GM23338 (cell line): ENCODE measurements at regions not wholly inside any gene's neighbourhood (a gene's known extent, or its start where the extent isn't known, plus 50 kb on each side); places are given as distances from the start of the nearest gene placed in this dataset.

Source experiments
- ATAC-seq: fragments of 200-7000 bp; cut with Tn5 transposase; 3 replicates; pipeline ENCODE4 v1.9.1; 2020
- DNase-seq: peaks from one replicate; pipeline ENCODE4 v3.0.0-alpha.2; 2015; ENCODE audit warnings: low spot score
- H2AFZ ChIP-seq: fragments of 200-600 bp; sonication (generic); 2 replicates; pipeline ENCODE4 v1.8.0; 2016; ENCODE audit warnings: antibody characterized with exemption, mild to moderate bottlenecking, moderate library complexity
- H3F3A ChIP-seq: fragments of 200-600 bp; sonication (generic); replicated peaks from 2 replicates; pipeline ENCODE4 v1.8.0; 2017; ENCODE audit warnings: antibody characterized with exemption, mixed run types, low read depth
- H3K27ac ChIP-seq: fragments of 200-600 bp; sonication (generic); 2 replicates; pipeline ENCODE4 v1.6.1; 2016; ENCODE audit warnings: low read depth
- H3K27me3 ChIP-seq: fragments of 200-600 bp; sonication (generic); 2 replicates; pipeline ENCODE4 v1.8.0; 2016; ENCODE audit warnings: mild to moderate bottlenecking, mixed run types, moderate library complexity; ENCODE audit not compliant: insufficient read depth
- H3K36me3 ChIP-seq: fragments of 200-600 bp; sonication (generic); 2 replicates; pipeline ENCODE4 v1.8.0; 2016; ENCODE audit warnings: mild to moderate bottlenecking; ENCODE audit not compliant: insufficient read depth
- H3K4me1 ChIP-seq: fragments of 200-600 bp; sonication (generic); 2 replicates; pipeline ENCODE4 v1.8.0; 2016; ENCODE audit warnings: mild to moderate bottlenecking, moderate library complexity; ENCODE audit not compliant: insufficient read depth
- H3K4me2 ChIP-seq: fragments of 200-600 bp; sonication (generic); 2 replicates; pipeline ENCODE4 v1.7.1; 2017; ENCODE audit warnings: mixed run types
- H3K4me3 ChIP-seq: fragments of 200-600 bp; sonication (generic); 2 replicates; pipeline ENCODE4 v1.6.1; 2016; ENCODE audit warnings: mixed run types
- H3K79me2 ChIP-seq: fragments of 200-600 bp; sonication (generic); replicated peaks from 2 replicates; pipeline ENCODE4 v1.8.0; 2017; ENCODE audit warnings: mild to moderate bottlenecking; ENCODE audit not compliant: insufficient read depth
- H3K9me2 ChIP-seq: fragments of 200-600 bp; sonication (generic); 2 replicates; pipeline ENCODE4 v1.8.0; 2017; ENCODE audit not compliant: insufficient read depth
- H4K20me1 ChIP-seq: fragments of 200-600 bp; sonication (generic); replicated peaks from 2 replicates; pipeline ENCODE4 v1.8.0; 2017; ENCODE audit warnings: mild to moderate bottlenecking; ENCODE audit not compliant: insufficient read depth
- H3K27ac Mint-ChIP-seq: 2 replicates; pipeline ENCODE4 v1.8.0; 2020; ENCODE audit warnings: inconsistent platforms, mild to moderate bottlenecking, moderate library complexity, mixed read lengths
- H3K27me3 Mint-ChIP-seq: 3 replicates; pipeline ENCODE4 v1.8.0; 2022; ENCODE audit warnings: low read depth, mild to moderate bottlenecking, moderate library complexity, mixed read lengths, inconsistent platforms; ENCODE audit not compliant: insufficient read depth, poor library complexity
- H3K36me3 Mint-ChIP-seq: 3 replicates; pipeline ENCODE4 v1.8.0; 2021; ENCODE audit warnings: low read depth, mild to moderate bottlenecking, inconsistent platforms, moderate library complexity, mixed read lengths
- H3K4me1 Mint-ChIP-seq: 3 replicates; pipeline ENCODE4 v1.8.0; 2020; ENCODE audit warnings: mild to moderate bottlenecking, inconsistent platforms, mixed read lengths
- H3K4me3 Mint-ChIP-seq: 3 replicates; pipeline ENCODE4 v1.8.0; 2021; ENCODE audit warnings: moderate library complexity, mild to moderate bottlenecking, inconsistent platforms, mixed read lengths
- H3K9me3 Mint-ChIP-seq: 3 replicates; pipeline ENCODE4 v1.8.0; 2020; ENCODE audit warnings: moderate library complexity, mild to moderate bottlenecking, inconsistent platforms, mixed read lengths
- CREB1 ChIP-seq: fragments of 250-450 bp; sonication (Bioruptor Pico); IDR thresholded peaks from 2 replicates; pipeline ENCODE4 v1.5.0; 2020; ENCODE audit warnings: low read depth, mild to moderate bottlenecking, moderate library complexity
- CTCF ChIP-seq, 2 experiments: fragments of 200-600 bp in 1 of 2; sonication (generic) in 1 of 2; conservative IDR thresholded peaks; 2 replicates each; pipeline versions ENCODE4 v1.5.1 to v1.6.1; 2016 to 2017; ENCODE audit warnings: antibody characterized with exemption in 2 of 2, low read depth in 2 of 2, mild to moderate bottlenecking in 2 of 2, moderate library complexity in 1 of 2
- ETS1 ChIP-seq: IDR thresholded peaks from 2 replicates; pipeline ENCODE4 v1.6.1; 2016; ENCODE audit warnings: antibody characterized with exemption
- EZH2 ChIP-seq: fragments of 200-600 bp; sonication (generic); IDR thresholded peaks from one replicate; pipeline ENCODE4 v1.8.0; 2017; ENCODE audit warnings: antibody characterized with exemption, mild to moderate bottlenecking, low read depth; ENCODE audit not compliant: unreplicated experiment
- EZH2phosphoT487 ChIP-seq: fragments of 200-600 bp; sonication (generic); IDR thresholded peaks from one replicate; pipeline ENCODE4 v1.8.1; 2018; ENCODE audit warnings: antibody characterized with exemption; ENCODE audit not compliant: unreplicated experiment
- JUNB ChIP-seq: IDR thresholded peaks from one replicate; pipeline ENCODE4 v1.6.1; 2016; ENCODE audit warnings: antibody characterized with exemption; ENCODE audit not compliant: unreplicated experiment
- NANOG ChIP-seq: IDR thresholded peaks from 2 replicates; pipeline ENCODE4 v1.6.1; 2016; ENCODE audit warnings: antibody characterized with exemption, borderline replicate concordance
- POLR2AphosphoS5 ChIP-seq: IDR thresholded peaks from 2 replicates; pipeline ENCODE4 v1.6.1; 2016; ENCODE audit warnings: antibody characterized with exemption, low read depth
- REST ChIP-seq: IDR thresholded peaks from one replicate; pipeline ENCODE4 v1.6.1; 2018; ENCODE audit warnings: antibody characterized with exemption; ENCODE audit not compliant: unreplicated experiment
- STAT1 ChIP-seq: IDR thresholded peaks from one replicate; pipeline ENCODE4 v1.6.1; 2016; ENCODE audit warnings: antibody characterized with exemption; ENCODE audit not compliant: unreplicated experiment
- ZNF114 ChIP-seq: fragments of 250-450 bp; sonication (Bioruptor Pico); IDR thresholded peaks from 2 replicates; pipeline ENCODE4 v1.5.0; 2020; ENCODE audit warnings: mild to moderate bottlenecking, moderate library complexity
- ZNF331 ChIP-seq: fragments of 250-450 bp; sonication (Bioruptor Pico); IDR thresholded peaks from 2 replicates; pipeline ENCODE4 v1.5.0; 2020; ENCODE audit warnings: low read depth, mild to moderate bottlenecking, moderate library complexity
- ZNF462 ChIP-seq: fragments of 250-450 bp; sonication (Bioruptor Pico); IDR thresholded peaks from 2 replicates; pipeline ENCODE4 v1.5.0; 2020; ENCODE audit warnings: mild to moderate bottlenecking, moderate library complexity

- H2AFZ ChIP-seq: no peak overlapping the region
- TF ChIP-seq POLR2AphosphoS5: no peak
- no peak for TF ChIP-seq STAT1
- no peak for TF ChIP-seq ETS1
- no peak for TF ChIP-seq CREB1 (CRISPR knock-in tag)
- TF ChIP-seq CTCF (conservative IDR thresholded peaks at IDR 0.05; ENCODE audit: low read depth in 2 of 2): no peak
- no peak for TF ChIP-seq EZH2
- no peak for TF ChIP-seq JUNB
- TF ChIP-seq ZNF114 (CRISPR knock-in tag): no peak
- TF ChIP-seq ZNF331 (CRISPR knock-in tag): no peak
- no peak for TF ChIP-seq ZNF462 (CRISPR knock-in tag)
- no peak for TF ChIP-seq REST
- TF ChIP-seq NANOG: no peak
- no peak for TF ChIP-seq EZH2phosphoT487
- peaks cover 50% of the 10 kb centered on the region for H3K4me1 ChIP-seq
- no peak overlapping the region for H3K4me2 ChIP-seq
- H3K79me2 ChIP-seq: peaks cover 80% of the 10 kb centered on the region
- H3F3A ChIP-seq: no peaks in the 10 kb centered on the region
- no peaks in the 10 kb centered on the region for H3K9me2 ChIP-seq
- H3K4me3 Mint-ChIP-seq: no peak overlapping the region
- H4K20me1 ChIP-seq: no peaks in the 10 kb centered on the region
- H3K4me1 Mint-ChIP-seq: peaks cover 52% of the 10 kb centered on the region
- ATAC-seq (no peak), DNase-seq (no peak)
- H3K27ac ChIP-seq: no peak overlapping the region
- H3K27me3 Mint-ChIP-seq: peaks cover 7% of the 10 kb centered on the region
- H3K36me3 Mint-ChIP-seq: peaks cover 16% of the 10 kb centered on the region
- no peaks in the 10 kb centered on the region for H3K27me3 ChIP-seq
- no peaks in the 10 kb centered on the region for H3K9me3 Mint-ChIP-seq
- H3K36me3 ChIP-seq: 0 out of 2 replicates have a peak, but pooled peaks cover 3% of the 10 kb centered on the region
- no peak overlapping the region for H3K4me3 ChIP-seq
- H3K27ac Mint-ChIP-seq: no peak overlapping the region
Measured at GRCh38 chr5:124652892-124653441, 93.5 kb downstream of the ZNF608 start.
